ENCODE measurements at regions not wholly inside any gene's neighbourhood (a gene's known extent, or its start where the extent isn't known, plus 50 kb on each side); places are given as distances from the start of the nearest gene placed in this dataset.

GRCh38 chr3:72465853-72466252 lies 382.4 kb downstream of the SHQ1 start:
- DNase-seq (no peak), ATAC-seq (no peak), FAIRE-seq (no peak)

GRCh38 chr3:72463083-72463482 lies 385.2 kb downstream of the SHQ1 start:
- Histone ChIP-seq H3K27me3 (no peaks in the 10 kb centered on the region), H3K36me3 (no peaks in the 10 kb centered on the region), H3K4me3 (no peak overlapping the region), H3K27ac (no peak overlapping the region), H3K4me1 (no peaks in the 10 kb centered on the region), H3K9me3 (no peaks in the 10 kb centered on the region)
- 56 to 62% methylated on average over 9 of the region's 9 CpGs for WGBS, 2 donors
- FAIRE-seq (no peak), DNase-seq (no peak), ATAC-seq (no peak)
- intact Hi-C loops (cut with DNase I): no loop called here
- no peak for TF ChIP-seq CTCF (IDR thresholded peaks at IDR 0.05)

More at GRCh38 chr3:72465853-72466252, 382.4 kb downstream of the SHQ1 start:
- intact Hi-C loops (cut with DNase I): no loop called here
- Histone ChIP-seq H3K27ac (no peak overlapping the region), H3K36me3 (no peaks in the 10 kb centered on the region), H3K9me3 (no peaks in the 10 kb centered on the region), H3K27me3 (no peaks in the 10 kb centered on the region), H3K4me3 (no peak overlapping the region), H3K4me1 (no peaks in the 10 kb centered on the region)
- TF ChIP-seq CTCF (IDR thresholded peaks at IDR 0.05): no peak
- 61 to 62% methylated on average over 2 of the region's 2 CpGs for WGBS, 2 donors

- no peaks in the 10 kb centered on the region for H3K36me3 ChIP-seq
- no peaks in the 10 kb centered on the region for H3K9me3 ChIP-seq
- no peaks in the 10 kb centered on the region for H3K27me3 ChIP-seq
- H3K4me3 ChIP-seq: no peak overlapping the region
- 41 to 48% methylated on average over 6 of the region's 6 CpGs for WGBS, 2 donors
- no peak overlapping the region for H3K27ac ChIP-seq
- H3K4me1 ChIP-seq: no peaks in the 10 kb centered on the region
- intact Hi-C loops (cut with DNase I): no loop called here
- no peak for FAIRE-seq
- no peak for TF ChIP-seq CTCF (IDR thresholded peaks at IDR 0.05)
- no peak for ATAC-seq
- no peak for DNase-seq
These were observed 385.6 kb downstream of the SHQ1 start for GRCh38 chr3:72462595-72463011.

DNA sequence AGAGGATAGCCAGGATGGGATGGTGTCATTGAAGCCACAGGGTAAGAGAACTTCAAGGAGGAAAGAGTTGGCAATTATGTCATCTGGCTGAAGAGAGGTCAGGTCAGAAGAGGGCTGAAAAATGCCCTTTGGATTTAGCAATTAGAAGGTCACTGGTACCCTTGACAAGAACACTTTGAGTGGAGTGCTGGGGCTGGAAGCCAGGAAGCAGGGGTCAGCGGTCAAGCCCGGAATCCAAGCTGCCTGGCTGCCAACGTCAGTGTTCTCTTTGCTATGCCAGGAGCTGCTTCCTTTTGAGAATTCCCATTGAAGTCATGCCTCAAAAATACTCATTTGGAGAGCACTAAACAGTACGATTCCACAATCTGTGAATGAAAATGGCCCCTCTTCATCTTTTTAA lies 386.5 kb downstream of the SHQ1 start:
- intact Hi-C loops (cut with DNase I): no loop called here
- H3K9me3 ChIP-seq: no peaks in the 10 kb centered on the region
- WGBS, 2 donors: 59 to 62% methylated on average over 4 of the region's 4 CpGs
- FAIRE-seq: no peak
- no peak overlapping the region for H3K4me3 ChIP-seq
- DNase-seq: no peak
- no peaks in the 10 kb centered on the region for H3K36me3 ChIP-seq
- H3K27ac ChIP-seq: no peak overlapping the region
- H3K27me3 ChIP-seq: no peaks in the 10 kb centered on the region
- no peak for ATAC-seq
- TF ChIP-seq CTCF (IDR thresholded peaks at IDR 0.05): no peak
- no peaks in the 10 kb centered on the region for H3K4me1 ChIP-seq

GRCh38 chr3:72460205-72461174 lies 387.8 kb downstream of the SHQ1 start:
- H3K4me3 ChIP-seq: no peak overlapping the region
- H3K36me3 ChIP-seq: no peaks in the 10 kb centered on the region
- no peak overlapping the region for H3K27ac ChIP-seq
- no peak for DNase-seq
- no peaks in the 10 kb centered on the region for H3K4me1 ChIP-seq
- H3K9me3 ChIP-seq: no peaks in the 10 kb centered on the region
- TF ChIP-seq CTCF (IDR thresholded peaks at IDR 0.05): no peak
- intact Hi-C loops (cut with DNase I): no loop called here
- 81 to 87% methylated on average over 8 of the region's 8 CpGs for WGBS, 2 donors
- no peak for ATAC-seq
- no peak for FAIRE-seq
- no peaks in the 10 kb centered on the region for H3K27me3 ChIP-seq
